Omental fat pad (tissue), 3 donors: ENCODE measurements at regions not wholly inside any gene's neighbourhood (a gene's known extent, or its start where the extent isn't known, plus 50 kb on each side); places are given as distances from the start of the nearest gene placed in this dataset.

ENCODE experiments used
- ATAC-seq: fragments of 150-250 bp; one replicate; pipeline ENCODE4 v1.9.1; 2016; ENCODE audit warnings: mild to moderate bottlenecking, moderate library complexity; ENCODE audit not compliant: low FRiP score
- DNase-seq: peaks from one replicate; pipeline ENCODE4 v3.0.0-alpha.2; 2019; ENCODE audit warnings: low spot score
- CTCF ChIP-seq, 3 donors: fragments of 450-650 bp; IDR thresholded peaks; one replicate each; pipeline ENCODE4 v1.5.1; 2016 to 2017; ENCODE audit warnings: antibody characterized with exemption in 3 of 3, mild to moderate bottlenecking in 3 of 3, moderate library complexity in 2 of 3

- no peak for TF ChIP-seq CTCF (IDR thresholded peaks at IDR 0.05)
- no peak for ATAC-seq
- DNase-seq = no peak
Measured at GRCh38 chr10:78210548-78210947, 176.9 kb downstream of the RPS24 start.

- no peak for ATAC-seq
- TF ChIP-seq CTCF (IDR thresholded peaks at IDR 0.05) = no peak
- no peak for DNase-seq
Measured at GRCh38 chr10:78210976-78211375, 177.3 kb downstream of the RPS24 start.

- TF ChIP-seq CTCF (IDR thresholded peaks at IDR 0.05) = no peak
- DNase-seq (no peak), ATAC-seq (no peak)
Measured at GRCh38 chr10:78211561-78212051, 177.9 kb downstream of the RPS24 start.

- ATAC-seq (no peak), DNase-seq (no peak)
Measured at GRCh38 chr10:78212060-78212785, 178.6 kb downstream of the RPS24 start.

GRCh38 chr10:78212786-78213175, 179.1 kb downstream of the RPS24 start:
- ATAC-seq (no peak), DNase-seq (no peak)
- TF ChIP-seq CTCF (IDR thresholded peaks at IDR 0.05) = no peak

More at GRCh38 chr10:78212060-78212785, 178.6 kb downstream of the RPS24 start:
- TF ChIP-seq CTCF (IDR thresholded peaks at IDR 0.05) = no peak

- ATAC-seq (no peak), DNase-seq (no peak)
- no peak for TF ChIP-seq CTCF (IDR thresholded peaks at IDR 0.05)
Measured at GRCh38 chr10:78214955-78215354, 181.3 kb downstream of the RPS24 start.

- ATAC-seq (no peak), DNase-seq (no peak)
- no peak for TF ChIP-seq CTCF (IDR thresholded peaks at IDR 0.05)
Measured at GRCh38 chr10:78215645-78216044, 182.0 kb downstream of the RPS24 start.
